GM19043 (cell line): ENCODE measurements at regions not wholly inside any gene's neighbourhood (a gene's known extent, or its start where the extent isn't known, plus 50 kb on each side); places are given as distances from the start of the nearest gene placed in this dataset.
"Not testable (repeated sequence)": the region's sequence is repeated elsewhere in the genome, so short reads cannot be mapped to it uniquely, and the experiment has no call there.

Source experiments
- ATAC-seq: cut with Tn5 transposase; IDR thresholded peaks from one replicate; pipeline ENCODE4 v1.9.1; 2021; ENCODE audit warnings: low read depth; ENCODE audit not compliant: unreplicated experiment

DNA sequence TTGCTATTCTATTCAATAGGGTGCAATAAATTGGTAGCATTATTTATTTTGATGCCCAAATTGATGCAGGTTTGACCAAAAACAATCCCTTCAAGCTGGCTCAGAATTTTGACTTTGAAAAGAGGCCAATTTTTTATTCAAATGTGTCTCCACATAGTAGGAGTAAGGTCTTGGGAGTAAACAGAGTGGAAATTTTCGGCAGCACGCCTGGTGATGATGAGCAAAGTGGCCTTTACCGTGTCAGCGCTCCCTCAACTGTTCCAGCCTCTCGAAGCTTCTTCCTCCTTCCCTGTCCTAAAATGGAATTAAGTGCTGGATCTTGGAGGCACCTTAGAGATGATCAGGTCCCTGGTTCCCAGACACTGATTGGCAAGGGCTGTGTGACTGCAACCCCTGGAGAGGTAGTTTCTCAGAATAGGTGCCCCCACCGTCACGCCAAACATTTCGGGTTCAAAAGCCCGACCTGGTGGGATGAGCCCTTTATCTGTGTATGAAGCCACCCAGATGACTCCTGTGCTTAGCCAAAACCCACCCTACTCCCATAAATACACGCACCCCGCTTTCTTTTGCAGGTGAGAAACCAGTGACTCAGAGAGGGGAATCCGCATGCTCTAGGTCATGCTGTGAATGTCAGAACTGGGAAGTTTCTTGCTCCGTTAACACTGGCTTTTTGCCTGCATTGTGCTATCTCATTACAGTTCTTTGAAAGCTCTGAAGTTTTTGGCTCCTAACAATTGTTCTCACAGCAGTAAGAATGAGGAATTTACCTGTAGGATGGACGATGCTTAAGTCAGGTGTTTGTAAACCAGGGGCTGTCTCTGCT lies 89.1 kb downstream of the CRYGS start:
- no peak for ATAC-seq

DNA sequence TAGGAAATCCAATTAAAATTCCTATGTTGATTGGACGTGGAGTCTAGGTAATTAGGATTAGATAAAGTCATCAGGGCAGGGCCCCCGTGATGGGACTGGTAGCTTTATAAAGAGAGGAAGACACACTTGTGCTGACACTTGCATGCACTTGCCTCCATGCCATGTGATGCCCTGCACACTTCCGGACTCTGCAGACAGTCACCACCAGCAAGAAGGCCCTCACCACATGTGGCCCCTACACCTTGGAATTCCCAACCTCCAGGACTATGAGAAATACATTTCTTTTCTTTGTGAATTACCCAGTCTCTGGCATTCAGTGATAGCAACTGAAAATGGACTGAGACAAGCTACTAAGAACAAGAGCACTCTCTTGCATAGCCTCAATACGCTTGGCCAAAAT lies 90.6 kb downstream of the CRYGS start:
- ATAC-seq: no peak

DNA sequence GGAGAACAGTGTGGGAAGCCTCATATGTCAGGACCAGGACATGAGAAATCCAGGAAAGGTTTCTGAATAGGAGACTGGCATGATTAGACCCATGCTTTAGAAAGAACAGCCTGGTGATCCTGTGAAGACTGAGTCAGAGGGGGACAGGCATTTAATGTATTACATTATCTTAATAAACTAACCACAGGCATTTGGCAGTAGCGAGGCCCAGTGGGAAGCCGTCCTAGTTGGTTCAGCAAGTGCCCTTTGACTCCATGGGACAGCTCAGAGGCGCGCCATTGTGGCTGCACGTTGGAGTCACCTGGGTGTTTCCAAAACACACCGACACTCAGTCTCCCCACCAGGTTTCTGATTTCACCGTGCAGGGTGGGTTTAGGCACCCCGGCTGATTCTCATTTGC lies 90.5 kb upstream of the DGKG start:
- no peak for ATAC-seq

- ATAC-seq: no peak
Observed at GRCh38 chr3:186451371-186451770, 89.3 kb upstream of the DGKG start.

DNA sequence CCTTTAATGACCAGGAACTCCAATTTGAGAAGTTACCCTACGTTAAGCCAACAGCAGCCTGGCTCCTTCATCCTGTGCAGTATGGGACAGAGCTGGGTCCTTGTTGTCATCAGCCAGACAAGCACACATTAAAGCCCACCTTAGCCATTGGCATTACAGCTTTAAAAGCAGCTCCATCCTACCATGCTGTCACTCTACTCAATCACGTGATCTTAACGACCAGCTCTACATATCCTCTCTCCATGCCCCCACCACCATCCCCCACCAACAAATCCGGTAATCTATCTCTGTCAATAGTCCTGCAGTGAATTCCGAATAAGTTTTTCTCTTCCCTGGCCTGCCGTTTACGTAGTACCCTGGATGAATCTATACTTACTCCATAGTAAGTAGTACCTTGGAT lies 82.9 kb upstream of the DGKG start:
- no peak for ATAC-seq

DNA sequence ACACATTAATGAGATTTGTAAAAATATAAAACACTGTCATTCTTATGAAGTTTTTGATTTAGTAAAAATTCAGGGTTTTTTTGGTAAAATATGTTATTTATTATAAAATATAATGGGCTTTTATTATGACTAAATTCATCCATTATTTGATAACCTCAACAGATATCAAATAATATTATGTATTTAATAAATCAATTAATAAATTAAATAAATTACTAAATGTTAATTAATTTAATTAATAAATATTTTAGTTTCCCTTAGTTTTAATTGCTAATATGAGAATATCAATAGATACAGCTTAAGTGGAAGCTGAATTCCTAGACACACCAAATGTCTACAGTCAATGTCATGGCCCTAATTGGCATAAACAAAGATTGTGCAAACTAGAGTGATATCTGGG lies 82.3 kb upstream of the DGKG start:
- no peak for ATAC-seq

DNA sequence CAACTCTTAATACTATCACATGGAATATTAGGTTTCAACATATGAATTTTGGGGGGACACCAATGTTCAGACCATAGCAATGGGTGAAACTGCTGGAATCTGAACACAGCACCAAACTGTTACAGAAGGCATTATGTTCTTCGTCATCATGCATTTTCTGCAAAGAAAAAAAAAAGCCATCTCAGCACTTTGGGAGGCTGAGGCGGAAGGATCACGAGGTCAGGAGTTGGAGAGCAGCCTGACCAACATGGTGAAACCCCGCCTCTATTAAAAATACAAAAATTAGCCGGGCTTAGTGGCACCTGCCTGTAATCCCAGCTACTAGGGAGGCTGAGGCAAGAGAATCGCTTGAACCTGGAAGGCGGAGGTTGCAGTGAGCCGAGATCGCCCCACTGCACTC lies 80.9 kb upstream of the DGKG start:
- not testable (repeated sequence) for ATAC-seq

- ATAC-seq: no peak
Observed at GRCh38 chr3:186442162-186442561, 80.1 kb upstream of the DGKG start.

DNA sequence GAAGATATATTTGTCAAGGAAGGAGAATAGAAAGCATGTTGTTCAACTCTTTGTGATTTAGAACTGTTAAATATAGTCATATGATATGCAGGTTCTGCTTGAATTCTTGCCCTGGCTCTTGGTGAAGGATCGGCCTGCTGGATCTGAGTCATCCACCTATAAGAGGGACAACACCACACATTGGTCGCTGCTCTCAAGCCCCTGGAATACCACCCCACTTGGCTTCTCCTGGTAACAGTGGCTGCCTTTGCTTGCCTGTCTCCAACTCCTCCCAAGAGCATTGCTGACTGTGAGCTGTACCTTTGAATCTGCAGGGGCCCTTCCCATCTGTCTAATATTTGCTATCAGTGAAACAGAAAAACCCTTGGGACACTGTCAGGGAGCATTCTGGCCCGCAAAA lies 78.9 kb upstream of the DGKG start:
- ATAC-seq: no peak

- no peak for ATAC-seq
Observed at GRCh38 chr3:186439725-186440124, 77.7 kb upstream of the DGKG start.

- not testable (repeated sequence) for ATAC-seq
Observed at GRCh38 chr3:186435332-186435731, 73.3 kb upstream of the DGKG start.

DNA sequence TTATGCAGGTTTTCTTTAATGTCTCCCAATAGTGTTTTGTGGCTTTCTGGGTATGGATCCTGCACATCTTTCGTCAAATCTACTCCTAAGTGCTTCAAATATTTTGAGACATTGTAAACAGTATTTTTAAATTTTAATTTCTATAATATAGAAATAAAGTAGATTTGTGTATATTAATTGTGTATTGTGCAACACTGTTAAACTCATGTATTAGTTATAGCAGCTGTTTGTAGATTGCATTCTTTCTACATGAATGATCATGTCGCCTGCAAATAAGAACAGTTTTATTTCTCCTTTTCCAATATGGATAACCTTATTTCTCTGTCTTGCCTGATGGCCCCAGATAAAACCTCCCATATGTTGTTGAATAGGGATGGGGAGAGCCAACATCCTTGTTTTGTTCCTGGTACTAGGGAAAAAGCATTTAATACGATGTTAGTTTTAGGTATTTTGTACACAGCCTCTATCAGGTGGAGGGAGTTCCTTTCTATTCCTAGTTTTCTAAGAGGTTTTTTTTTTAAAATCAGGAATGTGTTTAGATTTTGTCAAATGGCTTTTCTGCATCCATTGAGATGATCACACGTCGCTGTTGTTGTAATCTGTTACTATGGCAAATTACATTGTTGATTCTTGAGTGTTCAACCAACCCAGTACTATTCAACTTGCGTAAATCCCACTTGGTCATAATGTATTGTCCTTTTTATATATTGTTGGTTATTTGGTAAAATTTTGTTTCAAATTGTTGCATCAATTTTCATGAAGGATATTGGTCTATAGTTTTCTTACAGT lies 71.1 kb upstream of the DGKG start:
- ATAC-seq: no peak

GRCh38 chr3:186432189-186432588 lies 70.2 kb upstream of the DGKG start:
- no peak for ATAC-seq

- no peak for ATAC-seq
Observed at GRCh38 chr3:186427627-186428281, 65.7 kb upstream of the DGKG start.

DNA sequence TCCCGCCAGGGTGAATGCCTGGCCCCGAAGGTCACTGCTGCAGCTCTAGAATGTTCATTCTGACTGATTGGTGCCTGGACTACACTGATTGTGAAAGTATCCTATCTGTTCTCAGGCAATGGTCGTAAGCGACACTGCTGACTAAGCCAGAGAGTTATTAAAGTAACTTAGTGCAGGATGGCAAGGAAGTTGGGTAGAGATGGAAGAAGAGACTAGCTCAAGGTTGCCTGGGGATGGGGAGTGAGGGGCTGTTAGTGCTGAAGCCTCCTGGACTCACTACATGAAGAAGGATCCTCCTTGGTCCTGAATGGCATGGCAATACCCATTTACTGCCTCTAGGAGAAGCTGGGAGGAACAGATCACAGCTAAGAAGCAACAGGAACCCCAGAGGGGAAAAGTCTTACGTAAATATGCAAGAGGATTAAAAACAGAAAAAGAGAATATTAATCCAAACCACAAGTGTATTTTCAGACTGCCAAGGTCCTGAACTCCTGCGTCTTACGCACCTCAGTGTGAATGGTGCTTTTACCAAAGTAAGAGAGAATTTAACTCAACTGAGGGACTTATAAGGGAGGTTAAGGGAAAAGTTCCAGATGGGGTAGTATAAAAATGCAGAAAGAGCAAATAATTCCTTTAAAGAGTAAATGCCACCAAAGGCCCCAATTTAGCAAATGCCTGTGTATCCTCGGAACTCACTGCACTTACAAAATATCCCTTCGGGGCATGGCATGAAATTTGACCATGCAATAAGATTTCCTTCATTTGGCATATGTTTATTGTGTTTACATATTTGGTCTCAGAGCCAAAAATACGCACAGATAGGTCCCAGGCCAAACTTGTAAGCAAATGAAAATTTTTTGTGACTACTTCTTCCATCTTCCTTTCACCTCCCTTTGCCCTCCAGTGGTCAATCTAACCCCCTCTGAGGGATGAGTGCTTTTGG lies 64.0 kb upstream of the DGKG start:
- no peak for ATAC-seq

DNA sequence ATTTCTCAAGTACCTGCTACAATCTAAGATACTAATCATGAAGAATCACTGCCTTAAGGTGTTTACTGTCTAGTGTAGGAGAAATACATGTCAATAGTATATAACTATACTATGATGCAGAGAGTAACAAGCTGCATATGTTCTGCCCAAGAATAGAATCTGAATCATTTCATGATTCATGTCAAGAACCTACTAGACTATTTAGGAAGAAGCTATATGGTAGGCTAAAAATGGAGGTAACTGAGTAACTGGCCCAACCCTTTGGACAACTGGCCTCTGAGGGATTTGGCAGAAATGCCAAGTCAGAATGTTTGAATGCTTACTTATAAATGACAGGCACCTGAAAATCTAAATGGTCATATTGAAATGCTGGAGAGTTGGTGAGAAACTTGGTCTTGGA lies 59.9 kb upstream of the DGKG start:
- ATAC-seq: no peak

DNA sequence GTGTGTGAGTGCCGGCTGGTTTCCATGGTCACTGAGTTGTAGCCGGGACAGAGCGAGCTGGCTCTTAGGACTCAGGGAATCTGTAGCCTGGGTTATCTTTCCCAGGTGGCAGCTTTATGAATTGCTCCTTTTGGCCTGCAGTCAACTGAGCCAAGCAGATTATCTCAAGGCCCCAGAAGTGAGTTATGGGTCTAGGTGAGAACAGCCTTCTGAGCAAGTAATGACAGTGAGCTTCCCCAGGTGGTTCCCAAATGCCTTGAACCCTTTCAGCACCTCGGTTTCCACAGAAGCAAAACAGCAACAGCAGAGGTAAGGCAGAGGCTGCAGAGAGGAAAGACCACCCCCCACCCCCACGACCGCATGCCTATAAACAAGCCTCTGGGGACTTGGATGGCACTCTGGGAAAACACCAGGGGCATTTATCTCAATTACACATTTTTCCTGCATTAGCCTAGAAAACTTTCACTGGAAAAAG lies 56.7 kb upstream of the DGKG start:
- no peak for ATAC-seq

DNA sequence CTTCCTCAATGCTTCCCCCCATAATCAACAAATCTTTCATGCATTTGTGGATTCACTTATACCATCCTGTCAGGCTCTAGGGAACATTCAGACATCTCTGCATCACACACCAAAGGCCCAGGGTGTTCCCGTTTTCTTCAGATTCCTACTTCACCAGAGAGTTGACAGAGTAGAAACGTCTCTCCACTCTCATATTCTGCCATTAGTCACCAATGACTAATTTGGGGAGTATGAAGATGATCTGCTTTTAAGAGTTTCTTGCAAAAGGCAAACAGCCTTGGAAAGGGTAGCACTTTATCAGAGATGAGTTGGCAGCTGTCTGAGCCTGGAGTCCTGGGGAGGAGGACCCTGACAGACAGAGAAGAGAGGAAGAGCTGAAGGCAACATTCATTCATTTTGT lies 55.8 kb upstream of the DGKG start:
- no peak for ATAC-seq

DNA sequence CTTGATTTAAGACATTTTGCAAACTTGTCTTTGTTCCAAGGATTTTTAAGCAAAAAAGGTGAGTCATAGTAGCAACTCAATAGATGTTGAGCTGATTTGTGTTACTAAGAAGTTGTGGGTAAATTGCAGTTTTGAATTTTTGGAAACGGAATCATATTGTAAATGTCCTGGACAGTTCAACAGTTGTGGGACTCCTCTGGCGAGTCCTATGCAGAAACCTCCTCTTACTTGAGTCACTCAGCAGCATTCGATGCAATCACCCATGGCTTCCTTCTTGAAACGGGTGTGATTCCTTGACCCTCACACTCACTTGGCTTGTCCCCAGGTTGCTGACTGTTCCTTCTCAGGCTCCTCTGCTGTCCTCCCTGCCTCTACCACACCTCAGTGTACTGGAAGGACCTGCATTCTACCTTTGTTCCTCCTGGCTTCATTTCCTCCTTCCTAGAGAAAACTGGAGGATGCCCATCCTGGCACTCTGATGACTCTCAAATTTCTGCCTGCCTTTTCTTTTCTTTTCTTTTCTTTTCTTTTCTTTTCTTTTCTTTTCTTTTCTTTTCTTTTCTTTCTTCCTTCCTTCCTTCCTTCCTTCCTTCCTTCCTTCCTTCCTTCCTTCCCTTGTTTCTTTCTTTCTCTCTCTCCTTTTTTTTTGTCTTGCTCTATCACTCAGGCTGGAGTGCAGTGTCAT lies 52.8 kb upstream of the DGKG start:
- ATAC-seq: no peak
